Left lung (tissue), 4 donors: ENCODE measurements at regions not wholly inside any gene's neighbourhood (a gene's known extent, or its start where the extent isn't known, plus 50 kb on each side); places are given as distances from the start of the nearest gene placed in this dataset.
"Not testable (repeated sequence)": the region's sequence is repeated elsewhere in the genome, so short reads cannot be mapped to it uniquely, and the experiment has no call there.

ENCODE experiments used
- ATAC-seq: fragments of 200-7000 bp; cut with Tn5 transposase; one replicate; pipeline ENCODE4 v1.9.1; 2020; ENCODE audit warnings: moderate library complexity
- DNase-seq, 4 donors: peaks; one replicate each; pipeline ENCODE4 v3.0.0-alpha.2; 2013 to 2020
- H3K27ac ChIP-seq, 2 donors: fragments of 200-600 bp; sonication (generic) in 1 of 2; one replicate each; pipeline versions ENCODE4 v1.5.0 to v1.8.0; 2020 to 2021
- H3K27me3 ChIP-seq, 2 donors: fragments of 200-600 bp; sonication (generic) in 1 of 2; one replicate each; pipeline versions ENCODE4 v1.5.0 to v1.8.0; 2020 to 2021
- H3K36me3 ChIP-seq, 2 donors: fragments of 200-600 bp; sonication (generic) in 1 of 2; one replicate each; pipeline versions ENCODE4 v1.5.0 to v1.8.0; 2020 to 2021
- H3K4me1 ChIP-seq, 2 donors: fragments of 200-600 bp; one replicate each; pipeline ENCODE4 v1.8.0; 2021
- H3K4me3 ChIP-seq, 2 donors: fragments of 200-600 bp; sonication (generic) in 1 of 2; one replicate each; pipeline versions ENCODE4 v1.5.0 to v1.8.0; 2020 to 2021; ENCODE audit warnings: mild to moderate bottlenecking in 1 of 2
- H3K9me3 ChIP-seq, 2 donors: fragments of 200-600 bp; sonication (generic) in 1 of 2; one replicate each; pipeline versions ENCODE4 v1.5.0 to v1.8.0; 2020 to 2021
- intact Hi-C, 2 donors: fragments of 100-400 bp; cut with DNase I; formaldehyde crosslinking; loops; one replicate each; pipeline versions ENCODE4 v1.11.2 to v1.14.2; 2022
- TF ChIP-seq, protein P1 (sequence below), 2 donors: fragments of 200-600 bp; sonication (generic) in 1 of 2; IDR thresholded peaks; one replicate each; pipeline versions ENCODE4 v1.5.0 to v1.8.0; 2021; ENCODE audit warnings: antibody characterized with exemption in 2 of 2
- donor health status: DM: no; HTN: yes; CAD: no.
- donor health status: DM: no; HTN: no; CAD: no.

DNA sequence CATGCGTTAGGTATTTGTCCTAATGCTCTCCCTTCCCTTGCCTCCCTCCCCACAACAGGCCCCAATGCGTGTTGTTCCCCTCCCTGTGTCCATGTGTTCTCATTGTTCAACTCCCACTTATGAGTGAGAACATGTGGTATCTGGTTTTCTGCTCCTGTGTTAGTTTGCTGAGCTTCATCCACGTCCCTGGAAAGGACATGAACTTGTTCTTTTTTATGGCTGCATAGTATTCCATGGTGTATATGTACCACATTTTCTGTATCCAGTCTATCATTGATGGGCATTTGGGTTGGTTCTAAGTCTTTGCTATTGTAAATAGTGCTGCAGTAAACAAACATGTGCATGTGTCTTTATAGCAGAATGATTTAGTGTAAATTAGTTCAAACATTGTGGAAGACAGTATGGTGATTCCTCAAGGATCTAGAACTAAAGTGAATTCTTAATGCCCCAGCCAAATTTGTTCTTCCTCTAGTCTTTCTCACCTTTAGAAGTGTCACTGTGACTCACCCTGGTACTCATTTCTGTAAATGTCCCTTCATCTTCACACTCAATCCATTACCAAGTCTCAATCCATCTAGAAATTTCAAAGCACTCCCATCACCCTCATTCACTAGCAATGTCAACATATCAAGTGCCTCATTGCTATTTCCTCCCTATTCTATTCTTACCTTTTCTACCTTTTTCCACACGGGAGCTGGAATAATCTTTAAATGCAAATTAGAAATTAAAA is 123.9 kb downstream of the MREG start:
- H3K4me1 ChIP-seq, H3K36me3 ChIP-seq, H3K9me3 ChIP-seq, ATAC-seq, H3K27me3 ChIP-seq, intact Hi-C loops, DNase-seq, H3K4me3 ChIP-seq: not testable (repeated sequence)
- H3K27ac ChIP-seq: peak overlapping the region in 1 of 2 donors; percentile 36

DNA sequence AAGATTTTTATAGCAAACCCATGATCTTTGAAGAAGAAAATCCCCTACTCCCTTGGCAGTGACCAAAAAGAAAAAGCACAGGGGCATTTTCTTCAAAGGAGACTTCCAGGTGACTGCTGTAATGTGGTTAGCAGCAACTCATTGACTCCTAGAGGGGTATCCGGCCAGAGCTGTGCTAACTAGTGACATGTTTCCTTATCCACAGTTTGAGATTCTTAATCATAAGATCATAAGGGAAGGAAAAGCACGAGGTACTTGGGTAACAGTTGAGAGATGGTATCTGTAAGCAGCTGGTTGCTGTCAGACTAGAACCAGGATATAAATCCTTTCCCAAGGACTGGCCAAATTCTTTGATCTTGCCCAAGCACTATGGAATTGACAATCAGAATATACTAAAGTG is 124.7 kb downstream of the MREG start:
- intact Hi-C loops: no loop called here
- Histone ChIP-seq H3K9me3 (no peaks in the 10 kb centered on the region), H3K36me3 (no peaks in the 10 kb centered on the region), H3K4me3 (no peak overlapping the region), H3K27ac (peak overlapping the region in 1 of 2 donors; percentile 36), H3K4me1 (no peaks in the 10 kb centered on the region), H3K27me3 (no peaks in the 10 kb centered on the region)
- ATAC-seq: peak; percentile 23
- TF ChIP-seq, protein P1, sequence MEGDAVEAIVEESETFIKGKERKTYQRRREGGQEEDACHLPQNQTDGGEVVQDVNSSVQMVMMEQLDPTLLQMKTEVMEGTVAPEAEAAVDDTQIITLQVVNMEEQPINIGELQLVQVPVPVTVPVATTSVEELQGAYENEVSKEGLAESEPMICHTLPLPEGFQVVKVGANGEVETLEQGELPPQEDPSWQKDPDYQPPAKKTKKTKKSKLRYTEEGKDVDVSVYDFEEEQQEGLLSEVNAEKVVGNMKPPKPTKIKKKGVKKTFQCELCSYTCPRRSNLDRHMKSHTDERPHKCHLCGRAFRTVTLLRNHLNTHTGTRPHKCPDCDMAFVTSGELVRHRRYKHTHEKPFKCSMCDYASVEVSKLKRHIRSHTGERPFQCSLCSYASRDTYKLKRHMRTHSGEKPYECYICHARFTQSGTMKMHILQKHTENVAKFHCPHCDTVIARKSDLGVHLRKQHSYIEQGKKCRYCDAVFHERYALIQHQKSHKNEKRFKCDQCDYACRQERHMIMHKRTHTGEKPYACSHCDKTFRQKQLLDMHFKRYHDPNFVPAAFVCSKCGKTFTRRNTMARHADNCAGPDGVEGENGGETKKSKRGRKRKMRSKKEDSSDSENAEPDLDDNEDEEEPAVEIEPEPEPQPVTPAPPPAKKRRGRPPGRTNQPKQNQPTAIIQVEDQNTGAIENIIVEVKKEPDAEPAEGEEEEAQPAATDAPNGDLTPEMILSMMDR (IDR thresholded peaks at IDR 0.05): no peak
- no peak for DNase-seq

DNA sequence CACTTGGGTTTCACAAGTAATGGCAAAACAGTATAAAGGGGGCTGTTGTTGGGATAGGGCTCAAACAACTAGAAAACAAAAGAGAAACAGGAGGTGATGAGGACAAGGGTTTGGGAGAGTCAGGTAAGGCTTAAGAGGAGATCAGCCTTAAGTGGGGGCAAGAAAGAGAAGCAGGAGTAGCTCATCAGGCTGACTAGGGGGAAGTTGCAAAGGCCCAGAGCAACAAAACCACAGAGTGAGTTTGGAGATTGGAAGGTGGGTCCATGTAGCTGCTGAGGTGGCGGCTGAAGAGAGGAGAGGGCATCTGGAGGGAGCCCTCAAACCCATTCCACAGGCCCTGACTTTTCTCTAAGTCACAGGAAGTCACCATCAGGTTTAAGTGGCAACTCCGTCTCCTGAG is 126.0 kb downstream of the MREG start:
- no peaks in the 10 kb centered on the region for H3K36me3 ChIP-seq
- intact Hi-C loops: no loop called here
- no peak overlapping the region for H3K4me3 ChIP-seq
- H3K27ac ChIP-seq: no peak overlapping the region
- ATAC-seq (no peak), DNase-seq (no peak)
- no peaks in the 10 kb centered on the region for H3K27me3 ChIP-seq
- H3K4me1 ChIP-seq: no peaks in the 10 kb centered on the region
- H3K9me3 ChIP-seq: no peaks in the 10 kb centered on the region
- TF ChIP-seq, protein P1 (IDR thresholded peaks at IDR 0.05): no peak

DNA sequence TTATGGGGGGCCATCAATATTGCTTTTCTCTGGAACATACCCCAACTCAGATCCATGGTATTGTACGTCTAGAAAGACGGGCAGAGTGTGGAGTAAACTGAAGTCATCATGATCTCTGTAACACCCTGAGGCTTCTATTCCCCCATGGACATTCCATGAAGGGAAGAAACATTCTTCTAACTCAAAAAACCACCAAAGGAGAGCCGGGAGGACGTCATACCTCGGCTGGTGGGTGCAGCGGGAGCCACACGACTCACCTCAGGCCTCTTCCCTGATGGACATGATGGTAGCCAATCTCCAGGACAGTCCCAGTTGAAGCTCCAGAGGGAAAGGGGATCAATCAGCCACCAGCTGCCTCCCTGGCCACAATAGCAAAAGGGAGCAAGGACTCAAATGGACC is 127.3 kb downstream of the MREG start:
- Histone ChIP-seq H3K4me3 (no peak overlapping the region), H3K9me3 (no peaks in the 10 kb centered on the region), H3K27me3 (no peaks in the 10 kb centered on the region), H3K27ac (no peak overlapping the region), H3K36me3 (no peaks in the 10 kb centered on the region), H3K4me1 (no peaks in the 10 kb centered on the region)
- ATAC-seq (no peak), DNase-seq (peak in 1 of 4 donors; percentile 41)
- intact Hi-C loops: no loop called here
- TF ChIP-seq, protein P1 (IDR thresholded peaks at IDR 0.05): no peak

DNA sequence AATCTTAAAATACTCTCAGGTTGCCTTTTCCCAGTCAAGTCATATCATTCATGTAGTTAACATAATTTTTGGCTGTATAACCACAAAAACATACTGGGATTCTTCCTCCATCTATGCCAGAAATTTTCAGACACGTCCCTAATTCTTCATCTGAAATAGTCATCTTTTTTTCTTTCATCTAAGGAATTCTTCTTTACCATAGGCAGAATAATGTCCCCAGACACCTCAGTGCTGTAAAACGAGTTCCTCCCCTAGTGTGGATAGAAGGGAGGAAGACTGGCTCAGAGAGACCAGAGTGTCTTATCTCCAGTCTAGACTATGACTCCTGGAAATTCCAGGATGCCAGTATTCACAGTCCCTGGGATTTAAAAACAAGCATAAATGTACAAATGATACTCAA is 127.8 kb downstream of the MREG start:
- H3K27me3 ChIP-seq: no peaks in the 10 kb centered on the region
- ATAC-seq (no peak), DNase-seq (no peak)
- no peak overlapping the region for H3K27ac ChIP-seq
- no peak overlapping the region for H3K4me3 ChIP-seq
- intact Hi-C loops: no loop called here
- TF ChIP-seq, protein P1 (IDR thresholded peaks at IDR 0.05): no peak
- no peaks in the 10 kb centered on the region for H3K36me3 ChIP-seq
- H3K9me3 ChIP-seq: no peaks in the 10 kb centered on the region
- no peaks in the 10 kb centered on the region for H3K4me1 ChIP-seq
